HCT116 (cell line): ENCODE measurements at regions not wholly inside any gene's neighbourhood (a gene's known extent, or its start where the extent isn't known, plus 50 kb on each side); places are given as distances from the start of the nearest gene placed in this dataset.

Experiments
- CTCF ChIP-seq, 3 experiments: fragments of 200-600 bp in 1 of 3; sonication (generic) in 1 of 3; IDR thresholded peaks in 2 of 3; conservative IDR thresholded peaks in 1 of 3; 2 replicates each; pipeline ENCODE4 v1.5.1; 2012 to 2017; ENCODE audit warnings: low read depth in 2 of 3, low read length in 2 of 3, antibody characterized with exemption in 1 of 3, borderline replicate concordance in 1 of 3, control low read depth in 1 of 3, mild to moderate bottlenecking in 1 of 3, mixed read lengths in 1 of 3, mixed run types in 1 of 3, moderate library complexity in 1 of 3; ENCODE audit not compliant: insufficient read depth in 1 of 3
- POLR2AphosphoS5 ChIP-seq: IDR thresholded peaks from 2 replicates; pipeline ENCODE4 v1.6.1; 2011; ENCODE audit warnings: mild to moderate bottlenecking, low read depth, low read length, moderate library complexity
- SP1 ChIP-seq: IDR thresholded peaks from 2 replicates; pipeline ENCODE4 v1.6.1; 2012; ENCODE audit warnings: low read depth

GRCh38 chr7:8327199-8327598 lies 65.2 kb upstream of the ICA1 start:
- TF ChIP-seq CTCF (IDR thresholded peaks at IDR 0.05 in 2 of 3, conservative IDR thresholded peaks at IDR 0.05 in 1 of 3; ENCODE audit: borderline replicate concordance in 1 of 3, insufficient read depth in 1 of 3, low read depth in 2 of 3, low read length in 2 of 3) = no peak
- no peak for TF ChIP-seq POLR2AphosphoS5
- no peak for TF ChIP-seq SP1
